H9 (cell line): ENCODE measurements at regions not wholly inside any gene's neighbourhood (a gene's known extent, or its start where the extent isn't known, plus 50 kb on each side); places are given as distances from the start of the nearest gene placed in this dataset.

Experiments used
- DNase-seq: peaks from one replicate; pipeline ENCODE4 v3.0.0-alpha.2; 2017
- H2AFZ ChIP-seq: one replicate; pipeline ENCODE4 v1.6.1; 2013; ENCODE audit warnings: mild to moderate bottlenecking, low read length, control low read depth, moderate library complexity
- H2AK5ac ChIP-seq: 2 replicates; pipeline ENCODE4 v1.6.1; 2013; ENCODE audit warnings: low read length, control low read depth, mixed read lengths; ENCODE audit not compliant: insufficient read length
- H2BK120ac ChIP-seq: one replicate; pipeline ENCODE4 v1.6.1; 2013; ENCODE audit warnings: low read depth, mild to moderate bottlenecking, low read length, control low read depth, inconsistent platforms; ENCODE audit not compliant: poor library complexity, severe bottlenecking
- H2BK12ac ChIP-seq: 2 replicates; pipeline ENCODE4 v1.6.1; 2013; ENCODE audit warnings: low read length, control low read depth, mixed read lengths, low read depth; ENCODE audit not compliant: insufficient read length
- H2BK15ac ChIP-seq: 2 replicates; pipeline ENCODE4 v1.6.1; 2013; ENCODE audit warnings: low read depth, low read length, control low read depth
- H2BK20ac ChIP-seq: one replicate; pipeline ENCODE4 v1.6.1; 2013; ENCODE audit warnings: low read depth, mild to moderate bottlenecking, low read length, control low read depth, inconsistent platforms; ENCODE audit not compliant: poor library complexity, severe bottlenecking
- H2BK5ac ChIP-seq: 2 replicates; pipeline ENCODE4 v1.6.1; 2013; ENCODE audit warnings: low read length, control low read depth, mixed read lengths; ENCODE audit not compliant: insufficient read length
- H3K14ac ChIP-seq: 2 replicates; pipeline ENCODE4 v1.6.1; 2013; ENCODE audit warnings: low read length, control low read depth; ENCODE audit not compliant: insufficient read depth
- H3K18ac ChIP-seq: 2 replicates; pipeline ENCODE4 v1.6.1; 2013; ENCODE audit warnings: low read depth, mild to moderate bottlenecking, mixed read lengths, low read length, control low read depth; ENCODE audit not compliant: insufficient read length
- H3K23ac ChIP-seq: 2 replicates; pipeline ENCODE4 v1.6.1; 2013; ENCODE audit warnings: low read length, control low read depth, mixed read lengths, low read depth; ENCODE audit not compliant: insufficient read length
- H3K23me2 ChIP-seq: 2 replicates; pipeline ENCODE4 v1.6.1; 2013; ENCODE audit warnings: low read depth, mild to moderate bottlenecking, mixed read lengths, low read length, control low read depth; ENCODE audit not compliant: insufficient read length, poor library complexity, severe bottlenecking
- H3K27ac ChIP-seq: 2 replicates; pipeline ENCODE4 v1.5.1; 2013; ENCODE audit warnings: low read length, control low read depth, mixed read lengths, low read depth; ENCODE audit not compliant: insufficient read length
- H3K27me3 ChIP-seq: 2 replicates; pipeline ENCODE4 v1.6.1; 2013; ENCODE audit warnings: low read length, control low read depth, inconsistent platforms; ENCODE audit not compliant: insufficient read depth
- H3K4ac ChIP-seq: 2 replicates; pipeline ENCODE4 v1.6.1; 2013; ENCODE audit warnings: low read depth, mild to moderate bottlenecking, control low read depth, inconsistent platforms, low read length, moderate library complexity
- H3K4me1 ChIP-seq: 2 replicates; pipeline ENCODE4 v1.6.1; 2013; ENCODE audit warnings: low read length, control low read depth, inconsistent platforms; ENCODE audit not compliant: insufficient read depth
- H3K4me2 ChIP-seq: 2 replicates; pipeline ENCODE4 v1.6.1; 2013; ENCODE audit warnings: low read length, control low read depth, mixed read lengths; ENCODE audit not compliant: insufficient read length, insufficient read depth
- H3K56ac ChIP-seq: 2 replicates; pipeline ENCODE4 v1.6.1; 2013; ENCODE audit warnings: low read depth, mild to moderate bottlenecking, mixed read lengths, low read length, control low read depth; ENCODE audit not compliant: insufficient read length
- H3K79me1 ChIP-seq: 2 replicates; pipeline ENCODE4 v1.6.1; 2013; ENCODE audit warnings: low read depth, mild to moderate bottlenecking, moderate library complexity, low read length, control low read depth, inconsistent platforms; ENCODE audit not compliant: insufficient read depth, poor library complexity, severe bottlenecking
- H3K79me2 ChIP-seq: 2 replicates; pipeline ENCODE4 v1.6.1; 2013; ENCODE audit warnings: low read length, control low read depth, inconsistent platforms; ENCODE audit not compliant: insufficient read depth
- H3K9ac ChIP-seq: 2 replicates; pipeline ENCODE4 v1.6.1; 2013; ENCODE audit warnings: low read length, control low read depth, mixed read lengths; ENCODE audit not compliant: insufficient read length; ENCODE audit errors: extremely low read depth
- H3K9me3 ChIP-seq: one replicate; pipeline ENCODE4 v1.6.1; 2013; ENCODE audit warnings: low read depth, low read length, inconsistent platforms; ENCODE audit not compliant: control insufficient read depth
- H3T11ph ChIP-seq: one replicate; pipeline ENCODE4 v1.6.1; 2013; ENCODE audit warnings: mild to moderate bottlenecking, low read length, control low read depth, inconsistent platforms
- H4K20me1 ChIP-seq: one replicate; pipeline ENCODE4 v1.6.1; 2013; ENCODE audit not compliant: control insufficient read depth, insufficient read length, insufficient read depth
- H4K5ac ChIP-seq: 2 replicates; pipeline ENCODE4 v1.6.1; 2013; ENCODE audit warnings: low read depth, mild to moderate bottlenecking, mixed read lengths, low read length, control low read depth; ENCODE audit not compliant: insufficient read length
- H4K8ac ChIP-seq: replicated peaks from 2 replicates; pipeline ENCODE4 v1.6.1; 2013; ENCODE audit warnings: low read length, control low read depth, mixed read lengths, low read depth; ENCODE audit not compliant: insufficient read length
- H4K91ac ChIP-seq: 2 replicates; pipeline ENCODE4 v1.6.1; 2013; ENCODE audit warnings: low read depth, mild to moderate bottlenecking, moderate library complexity, mixed read lengths, low read length, control low read depth; ENCODE audit not compliant: insufficient read length
- H3K27ac Mint-ChIP-seq, 3 experiments: 2 replicates in 2 of 3; 3 replicates in 1 of 3; pipeline ENCODE4 v1.8.0; 2020 to 2021; ENCODE audit warnings: mixed read lengths in 3 of 3, mild to moderate bottlenecking in 1 of 3, moderate library complexity in 1 of 3
- H3K27me3 Mint-ChIP-seq: 2 replicates; pipeline ENCODE4 v1.8.0; 2021; ENCODE audit warnings: low read depth, mild to moderate bottlenecking, moderate library complexity, mixed read lengths
- H3K36me3 Mint-ChIP-seq, 3 experiments: 2 replicates in 2 of 3; 3 replicates in 1 of 3; pipeline ENCODE4 v1.8.0; 2020 to 2021; ENCODE audit warnings: low read depth in 3 of 3, mixed read lengths in 3 of 3; ENCODE audit not compliant: insufficient read depth in 1 of 3
- H3K4me1 Mint-ChIP-seq, 2 experiments: 2 replicates each; pipeline ENCODE4 v1.8.0; 2020; ENCODE audit warnings: mixed read lengths in 2 of 2
- H3K4me3 Mint-ChIP-seq, 2 experiments: 2 replicates in 1 of 2; 3 replicates in 1 of 2; pipeline ENCODE4 v1.8.0; 2020 to 2021; ENCODE audit warnings: mild to moderate bottlenecking in 2 of 2, mixed read lengths in 2 of 2, moderate library complexity in 1 of 2
- H3K9me3 Mint-ChIP-seq, 2 experiments: 2 replicates in 1 of 2; 3 replicates in 1 of 2; pipeline ENCODE4 v1.8.0; 2020; ENCODE audit warnings: mild to moderate bottlenecking in 2 of 2, mixed read lengths in 2 of 2, moderate library complexity in 1 of 2
- CTCF ChIP-seq: fragments of 200-600 bp; sonication (generic); conservative IDR thresholded peaks from 3 replicates; pipeline ENCODE4 v1.8.0; 2021; ENCODE audit warnings: antibody characterized with exemption, mild to moderate bottlenecking
- WGBS: extraction: QIAGEN DNeasy Blood & Tissue Kit; methylation state at CpG from one replicate; pipeline ENCODE4 v1.1.7; 2013; ENCODE audit warnings: missing lambda C conversion rate, low lambda C conversion rate, mixed read lengths; ENCODE audit not compliant: insufficient read length; ENCODE audit errors: extremely low coverage; 5-methylcytosine and 5-hydroxymethylcytosine counted together

- TF ChIP-seq CTCF = no peak
- H4K20me1 ChIP-seq = no peaks in the 10 kb centered on the region
- H3K27me3 ChIP-seq = no peaks in the 10 kb centered on the region
- no peaks in the 10 kb centered on the region for H3K9me3 ChIP-seq
- H3K79me1 ChIP-seq = no peaks in the 10 kb centered on the region
- Mint-ChIP-seq H3K4me3 (no peak overlapping the region), H3K27me3 (no peaks in the 10 kb centered on the region), H3K9me3 (no peaks in the 10 kb centered on the region), H3K27ac (no peak overlapping the region), H3K36me3 (no peaks in the 10 kb centered on the region), H3K4me1 (no peaks in the 10 kb centered on the region)
- H3K27ac ChIP-seq = no peak overlapping the region
- DNase-seq = no peak
- H3K79me2 ChIP-seq = no peaks in the 10 kb centered on the region
- no peak overlapping the region for H3K56ac ChIP-seq
- H4K5ac ChIP-seq = no peak overlapping the region
- no peak overlapping the region for H2AFZ ChIP-seq
- no peak overlapping the region for H3K4me2 ChIP-seq
- H2BK12ac ChIP-seq = no peak overlapping the region
- no peaks in the 10 kb centered on the region for H3K4me1 ChIP-seq
- no peak overlapping the region for H3K23ac ChIP-seq
- no peak overlapping the region for H2BK120ac ChIP-seq
- no peak overlapping the region for H4K8ac ChIP-seq
- H3K4ac ChIP-seq = no peak overlapping the region
- no peak overlapping the region for H2AK5ac ChIP-seq
- no peak overlapping the region for H3K18ac ChIP-seq
- no peaks in the 10 kb centered on the region for H3K23me2 ChIP-seq
- H2BK20ac ChIP-seq = no peak overlapping the region
- no peak overlapping the region for H3K14ac ChIP-seq
- no peak overlapping the region for H4K91ac ChIP-seq
- WGBS = no CpG with 5 or more reads among the region's 1 CpG
- H2BK15ac ChIP-seq = no peak overlapping the region
- H3K9ac ChIP-seq = no peak overlapping the region
- no peak overlapping the region for H2BK5ac ChIP-seq
- no peak overlapping the region for H3T11ph ChIP-seq
Observed at GRCh38 chr5:96200641-96201040, 232.4 kb downstream of the PCSK1 start.
